HepG2 (cell line): ENCODE measurements at regions not wholly inside any gene's neighbourhood (a gene's known extent, or its start where the extent isn't known, plus 50 kb on each side); places are given as distances from the start of the nearest gene placed in this dataset.
A peak's percentile ranks its signal among the peaks of the same experiment; 100 is the strongest.

Experiments used
- CBFB ChIP-seq: sonication (generic); formaldehyde crosslinking; IDR thresholded peaks from 2 replicates; pipeline ENCODE4 v1.4.0; 2020; ENCODE audit warnings: missing genetic modification reagents
- ELF3 ChIP-seq: IDR thresholded peaks from 2 replicates; pipeline ENCODE4 v1.6.1; 2016; ENCODE audit warnings: missing genetic modification reagents, missing compliant biosample characterization
- EP300 ChIP-seq, 3 experiments: sonication (generic) in 1 of 3; formaldehyde crosslinking in 1 of 3; IDR thresholded peaks; 2 replicates each; pipeline versions ENCODE4 v1.5.1 to v1.6.1; 2011 to 2020; ENCODE audit warnings: low read depth in 2 of 3, low read length in 2 of 3, borderline replicate concordance in 1 of 3, improper control_type of control experiment in 1 of 3, mild to moderate bottlenecking in 1 of 3, missing genetic modification reagents in 1 of 3, moderate library complexity in 1 of 3
- GPN1 ChIP-seq: sonication (generic); formaldehyde crosslinking; IDR thresholded peaks from 2 replicates; pipeline ENCODE4 v1.5.1; 2020; ENCODE audit warnings: missing genetic modification reagents, borderline replicate concordance
- JUND ChIP-seq: sonication (generic); formaldehyde crosslinking; IDR thresholded peaks from 2 replicates; pipeline ENCODE4 v1.8.0; 2022; ENCODE audit warnings: mild to moderate bottlenecking, missing genetic modification reagents
- MAZ ChIP-seq, 2 experiments: sonication (generic) in 1 of 2; formaldehyde crosslinking in 1 of 2; IDR thresholded peaks; 2 replicates each; pipeline versions ENCODE4 v1.5.0 to v1.6.1; 2012 to 2020; ENCODE audit warnings: low read depth in 2 of 2, mild to moderate bottlenecking in 2 of 2, borderline replicate concordance in 1 of 2, improper control_type of control experiment in 1 of 2, low read length in 1 of 2, missing genetic modification reagents in 1 of 2, moderate library complexity in 1 of 2
- NAIF1 ChIP-seq: sonication (generic); formaldehyde crosslinking; IDR thresholded peaks from 2 replicates; pipeline ENCODE4 v1.5.0; 2020; ENCODE audit warnings: mild to moderate bottlenecking, missing genetic modification reagents, borderline replicate concordance
- PCBP2 ChIP-seq: fragments of 200-400 bp; formaldehyde crosslinking; optimal IDR thresholded peaks from 2 replicates; pipeline ENCODE3; 2018; ENCODE audit warnings: low read length, low read depth; ENCODE audit not compliant: poor library complexity, severe bottlenecking
- RXRA ChIP-seq: sonication (generic); formaldehyde crosslinking; IDR thresholded peaks from 2 replicates; pipeline ENCODE4 v1.5.1; 2020; ENCODE audit warnings: missing genetic modification reagents
- SNAI1 ChIP-seq: sonication (generic); formaldehyde crosslinking; IDR thresholded peaks from 2 replicates; pipeline ENCODE4 v1.5.0; 2020; ENCODE audit warnings: mild to moderate bottlenecking, missing genetic modification reagents, borderline replicate concordance
- ZNF329 ChIP-seq: sonication (generic); formaldehyde crosslinking; IDR thresholded peaks from 2 replicates; pipeline ENCODE4 v1.9.0; 2021; ENCODE audit warnings: low read depth, mild to moderate bottlenecking, missing genetic modification reagents
- ZNF761 ChIP-seq: sonication (generic); formaldehyde crosslinking; conservative IDR thresholded peaks from 2 replicates; pipeline ENCODE4 v1.4.0; 2020; ENCODE audit warnings: mild to moderate bottlenecking, missing genetic modification reagents
- ZNF850 ChIP-seq: sonication (generic); formaldehyde crosslinking; conservative IDR thresholded peaks from 2 replicates; pipeline ENCODE4 v1.9.0; 2021; ENCODE audit warnings: mild to moderate bottlenecking, missing genetic modification reagents
- TF ChIP-seq, protein P1 (sequence below): sonication (generic); formaldehyde crosslinking; conservative IDR thresholded peaks from 2 replicates; pipeline ENCODE4 v1.4.0; 2020; ENCODE audit warnings: missing genetic modification reagents
- TF ChIP-seq, protein P2 (sequence below): sonication (generic); formaldehyde crosslinking; IDR thresholded peaks from 2 replicates; pipeline ENCODE4 v1.5.0; 2020; ENCODE audit warnings: mild to moderate bottlenecking, low read depth, missing genetic modification reagents, borderline replicate concordance
- TF ChIP-seq, protein P3 (sequence below): IDR thresholded peaks from 2 replicates; pipeline ENCODE4 v1.6.1; 2016; ENCODE audit warnings: missing compliant biosample characterization, missing genetic modification reagents, borderline replicate concordance
- TF ChIP-seq, protein P4 (sequence below): IDR thresholded peaks from 2 replicates; pipeline ENCODE4 v1.6.1; 2016; ENCODE audit warnings: low read depth, missing genetic modification reagents, missing compliant biosample characterization
- TF ChIP-seq, protein P5 (sequence below): conservative IDR thresholded peaks from 2 replicates; pipeline ENCODE4 v1.6.1; 2018; ENCODE audit warnings: missing genetic modification reagents

DNA sequence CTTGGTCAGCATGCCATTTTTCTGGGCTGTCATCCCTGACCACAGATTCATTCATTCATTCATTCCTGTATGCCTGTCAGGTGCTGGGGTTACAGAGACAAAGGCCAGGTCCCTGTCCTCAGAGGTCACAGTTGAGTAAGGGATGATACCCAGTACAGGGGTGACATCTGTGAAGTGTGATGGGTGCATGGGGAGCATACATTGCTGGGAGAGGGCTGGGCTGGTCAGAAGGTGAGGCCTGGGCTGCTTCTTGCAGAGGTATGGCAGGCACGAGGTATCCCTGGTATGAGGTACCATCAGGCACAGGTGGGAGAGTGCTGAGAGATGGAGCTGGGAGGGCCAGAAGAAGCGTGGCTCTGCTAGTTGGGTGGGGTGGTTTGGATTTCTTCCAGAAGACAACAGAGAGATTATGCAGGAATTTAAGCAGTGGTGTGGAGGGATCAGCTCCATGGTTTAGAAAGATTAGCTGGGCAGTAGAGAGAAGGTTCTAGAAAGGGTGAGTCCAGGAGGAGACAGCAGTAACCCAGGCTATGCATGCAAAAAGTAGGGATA is 181.9 kb upstream of the HAAO start (continued):
- TF ChIP-seq, protein P1, sequence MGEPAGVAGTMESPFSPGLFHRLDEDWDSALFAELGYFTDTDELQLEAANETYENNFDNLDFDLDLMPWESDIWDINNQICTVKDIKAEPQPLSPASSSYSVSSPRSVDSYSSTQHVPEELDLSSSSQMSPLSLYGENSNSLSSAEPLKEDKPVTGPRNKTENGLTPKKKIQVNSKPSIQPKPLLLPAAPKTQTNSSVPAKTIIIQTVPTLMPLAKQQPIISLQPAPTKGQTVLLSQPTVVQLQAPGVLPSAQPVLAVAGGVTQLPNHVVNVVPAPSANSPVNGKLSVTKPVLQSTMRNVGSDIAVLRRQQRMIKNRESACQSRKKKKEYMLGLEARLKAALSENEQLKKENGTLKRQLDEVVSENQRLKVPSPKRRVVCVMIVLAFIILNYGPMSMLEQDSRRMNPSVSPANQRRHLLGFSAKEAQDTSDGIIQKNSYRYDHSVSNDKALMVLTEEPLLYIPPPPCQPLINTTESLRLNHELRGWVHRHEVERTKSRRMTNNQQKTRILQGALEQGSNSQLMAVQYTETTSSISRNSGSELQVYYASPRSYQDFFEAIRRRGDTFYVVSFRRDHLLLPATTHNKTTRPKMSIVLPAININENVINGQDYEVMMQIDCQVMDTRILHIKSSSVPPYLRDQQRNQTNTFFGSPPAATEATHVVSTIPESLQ (CRISPR knock-in tag): no peak
- TF ChIP-seq CBFB (no peak), MAZ (IDR thresholded peaks at IDR 0.05; ENCODE audit: borderline replicate concordance, low read depth, low read length) (no peak), MAZ (CRISPR knock-in tag; IDR thresholded peaks at IDR 0.05; ENCODE audit: low read depth) (no peak), NAIF1 (CRISPR knock-in tag) (0 out of 2 replicates have a peak, but pooled peaks have one; percentile 57), JUND (no peak), GPN1 (CRISPR knock-in tag) (no peak), PCBP2 (peak; percentile 5), ZNF329 (0 out of 2 replicates have a peak, but pooled peaks have one; percentile 11), ZNF761 (CRISPR knock-in tag) (no peak), RXRA (CRISPR knock-in tag) (no peak), SNAI1 (no peak), EP300 (IDR thresholded peaks at IDR 0.05; ENCODE audit: low read depth in 2 of 2, low read length in 2 of 2) (no peak), EP300 (CRISPR knock-in tag; IDR thresholded peaks at IDR 0.05; ENCODE audit: borderline replicate concordance) (no peak), ZNF850 (CRISPR knock-in tag) (no peak), ELF3 (no peak)
- TF ChIP-seq, protein P2, sequence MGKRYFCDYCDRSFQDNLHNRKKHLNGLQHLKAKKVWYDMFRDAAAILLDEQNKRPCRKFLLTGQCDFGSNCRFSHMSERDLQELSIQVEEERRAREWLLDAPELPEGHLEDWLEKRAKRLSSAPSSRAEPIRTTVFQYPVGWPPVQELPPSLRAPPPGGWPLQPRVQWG (CRISPR knock-in tag): no peak
- TF ChIP-seq, protein P3, sequence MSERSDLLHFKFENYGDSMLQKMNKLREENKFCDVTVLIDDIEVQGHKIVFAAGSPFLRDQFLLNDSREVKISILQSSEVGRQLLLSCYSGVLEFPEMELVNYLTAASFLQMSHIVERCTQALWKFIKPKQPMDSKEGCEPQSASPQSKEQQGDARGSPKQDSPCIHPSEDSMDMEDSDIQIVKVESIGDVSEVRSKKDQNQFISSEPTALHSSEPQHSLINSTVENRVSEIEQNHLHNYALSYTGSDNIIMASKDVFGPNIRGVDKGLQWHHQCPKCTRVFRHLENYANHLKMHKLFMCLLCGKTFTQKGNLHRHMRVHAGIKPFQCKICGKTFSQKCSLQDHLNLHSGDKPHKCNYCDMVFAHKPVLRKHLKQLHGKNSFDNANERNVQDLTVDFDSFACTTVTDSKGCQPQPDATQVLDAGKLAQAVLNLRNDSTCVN (CRISPR knock-in tag): no peak
- TF ChIP-seq, protein P4, sequence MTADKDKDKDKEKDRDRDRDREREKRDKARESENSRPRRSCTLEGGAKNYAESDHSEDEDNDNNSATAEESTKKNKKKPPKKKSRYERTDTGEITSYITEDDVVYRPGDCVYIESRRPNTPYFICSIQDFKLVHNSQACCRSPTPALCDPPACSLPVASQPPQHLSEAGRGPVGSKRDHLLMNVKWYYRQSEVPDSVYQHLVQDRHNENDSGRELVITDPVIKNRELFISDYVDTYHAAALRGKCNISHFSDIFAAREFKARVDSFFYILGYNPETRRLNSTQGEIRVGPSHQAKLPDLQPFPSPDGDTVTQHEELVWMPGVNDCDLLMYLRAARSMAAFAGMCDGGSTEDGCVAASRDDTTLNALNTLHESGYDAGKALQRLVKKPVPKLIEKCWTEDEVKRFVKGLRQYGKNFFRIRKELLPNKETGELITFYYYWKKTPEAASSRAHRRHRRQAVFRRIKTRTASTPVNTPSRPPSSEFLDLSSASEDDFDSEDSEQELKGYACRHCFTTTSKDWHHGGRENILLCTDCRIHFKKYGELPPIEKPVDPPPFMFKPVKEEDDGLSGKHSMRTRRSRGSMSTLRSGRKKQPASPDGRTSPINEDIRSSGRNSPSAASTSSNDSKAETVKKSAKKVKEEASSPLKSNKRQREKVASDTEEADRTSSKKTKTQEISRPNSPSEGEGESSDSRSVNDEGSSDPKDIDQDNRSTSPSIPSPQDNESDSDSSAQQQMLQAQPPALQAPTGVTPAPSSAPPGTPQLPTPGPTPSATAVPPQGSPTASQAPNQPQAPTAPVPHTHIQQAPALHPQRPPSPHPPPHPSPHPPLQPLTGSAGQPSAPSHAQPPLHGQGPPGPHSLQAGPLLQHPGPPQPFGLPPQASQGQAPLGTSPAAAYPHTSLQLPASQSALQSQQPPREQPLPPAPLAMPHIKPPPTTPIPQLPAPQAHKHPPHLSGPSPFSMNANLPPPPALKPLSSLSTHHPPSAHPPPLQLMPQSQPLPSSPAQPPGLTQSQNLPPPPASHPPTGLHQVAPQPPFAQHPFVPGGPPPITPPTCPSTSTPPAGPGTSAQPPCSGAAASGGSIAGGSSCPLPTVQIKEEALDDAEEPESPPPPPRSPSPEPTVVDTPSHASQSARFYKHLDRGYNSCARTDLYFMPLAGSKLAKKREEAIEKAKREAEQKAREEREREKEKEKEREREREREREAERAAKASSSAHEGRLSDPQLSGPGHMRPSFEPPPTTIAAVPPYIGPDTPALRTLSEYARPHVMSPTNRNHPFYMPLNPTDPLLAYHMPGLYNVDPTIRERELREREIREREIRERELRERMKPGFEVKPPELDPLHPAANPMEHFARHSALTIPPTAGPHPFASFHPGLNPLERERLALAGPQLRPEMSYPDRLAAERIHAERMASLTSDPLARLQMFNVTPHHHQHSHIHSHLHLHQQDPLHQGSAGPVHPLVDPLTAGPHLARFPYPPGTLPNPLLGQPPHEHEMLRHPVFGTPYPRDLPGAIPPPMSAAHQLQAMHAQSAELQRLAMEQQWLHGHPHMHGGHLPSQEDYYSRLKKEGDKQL: 0 out of 2 replicates have a peak, but pooled peaks have one; percentile 4
- TF ChIP-seq, protein P5, sequence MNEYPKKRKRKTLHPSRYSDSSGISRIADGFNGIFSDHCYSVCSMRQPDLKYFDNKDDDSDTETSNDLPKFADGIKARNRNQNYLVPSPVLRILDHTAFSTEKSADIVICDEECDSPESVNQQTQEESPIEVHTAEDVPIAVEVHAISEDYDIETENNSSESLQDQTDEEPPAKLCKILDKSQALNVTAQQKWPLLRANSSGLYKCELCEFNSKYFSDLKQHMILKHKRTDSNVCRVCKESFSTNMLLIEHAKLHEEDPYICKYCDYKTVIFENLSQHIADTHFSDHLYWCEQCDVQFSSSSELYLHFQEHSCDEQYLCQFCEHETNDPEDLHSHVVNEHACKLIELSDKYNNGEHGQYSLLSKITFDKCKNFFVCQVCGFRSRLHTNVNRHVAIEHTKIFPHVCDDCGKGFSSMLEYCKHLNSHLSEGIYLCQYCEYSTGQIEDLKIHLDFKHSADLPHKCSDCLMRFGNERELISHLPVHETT: 0 out of 2 replicates have a peak, but pooled peaks have one; percentile 2
